NCI-H510A treated with DMSO at 0.1 percent for 48 hours (cell line): ENCODE measurements at regions not wholly inside any gene's neighbourhood (a gene's known extent, or its start where the extent isn't known, plus 50 kb on each side); places are given as distances from the start of the nearest gene placed in this dataset.
"Not testable (repeated sequence)": the region's sequence is repeated elsewhere in the genome, so short reads cannot be mapped to it uniquely, and the experiment has no call there.

Experiments
- DNase-seq: peaks from one replicate; lab custom pipeline; 2025; lab: John Stamatoyannopoulos, UW

GRCh38 chr5:152527358-152528052 is 122.4 kb upstream of the NMUR2 start:
- no peak for DNase-seq

GRCh38 chr5:152529440-152529839 is 124.4 kb upstream of the NMUR2 start:
- DNase-seq = no peak

- peak; percentile 39 for DNase-seq
Observed at GRCh38 chr5:152532714-152533113, 127.6 kb upstream of the NMUR2 start.

GRCh38 chr5:152534641-152535040 is 129.6 kb upstream of the NMUR2 start:
- DNase-seq = no peak

GRCh38 chr5:152542741-152543140 is 137.7 kb upstream of the NMUR2 start:
- DNase-seq = no peak

GRCh38 chr5:152546493-152546892 is 141.4 kb upstream of the NMUR2 start:
- no peak for DNase-seq

- no peak for DNase-seq
Observed at GRCh38 chr5:152547202-152547601, 142.1 kb upstream of the NMUR2 start.

GRCh38 chr5:152549709-152550108 is 144.6 kb upstream of the NMUR2 start:
- DNase-seq = no peak

- no peak for DNase-seq
Observed at GRCh38 chr5:152551061-152551460, 146.0 kb upstream of the NMUR2 start.

GRCh38 chr5:152556784-152557183 is 151.7 kb upstream of the NMUR2 start:
- DNase-seq = no peak

GRCh38 chr5:152560512-152561137 is 155.5 kb upstream of the NMUR2 start:
- DNase-seq = peak; percentile 47

GRCh38 chr5:152568016-152568415 is 162.9 kb upstream of the NMUR2 start:
- DNase-seq = no peak

GRCh38 chr5:152572812-152573211 is 167.7 kb upstream of the NMUR2 start:
- DNase-seq = no peak

GRCh38 chr5:152584103-152584502 is 179.0 kb upstream of the NMUR2 start:
- no peak for DNase-seq

- no peak for DNase-seq
Observed at GRCh38 chr5:152592416-152592815, 187.3 kb upstream of the NMUR2 start.

- DNase-seq = no peak
Observed at GRCh38 chr5:152593388-152593787, 188.3 kb upstream of the NMUR2 start.

- DNase-seq = no peak
Observed at GRCh38 chr5:152595405-152595804, 190.3 kb upstream of the NMUR2 start.

GRCh38 chr5:152599096-152599495 is 194.0 kb upstream of the NMUR2 start:
- DNase-seq = no peak

GRCh38 chr5:152601806-152602732 is 197.0 kb upstream of the NMUR2 start:
- no peak for DNase-seq

- not testable (repeated sequence) for DNase-seq
Observed at GRCh38 chr5:152606050-152606449, 201.0 kb upstream of the NMUR2 start.

GRCh38 chr5:152606776-152607364 is 201.8 kb upstream of the NMUR2 start:
- DNase-seq = no peak

- no peak for DNase-seq
Observed at GRCh38 chr5:152607401-152608160, 202.5 kb upstream of the NMUR2 start.
